HEK293 (cell line): ENCODE measurements at regions not wholly inside any gene's neighbourhood (a gene's known extent, or its start where the extent isn't known, plus 50 kb on each side); places are given as distances from the start of the nearest gene placed in this dataset.

ENCODE experiments used
- CTCF ChIA-PET: fragments of 350-600 bp; formaldehyde crosslinking; extraction: SDS; loops from one replicate; lab custom pipeline; 2021; ENCODE audit warnings: antibody characterized with exemption; lab: Yijun Ruan, JAX
- POLR2A ChIA-PET: fragments of 300-600 bp; formaldehyde crosslinking; extraction: SDS; loops from one replicate; lab custom pipeline; 2020; ENCODE audit warnings: antibody characterized with exemption, inconsistent platforms; lab: Yijun Ruan, JAX
- H3K27ac ChIP-seq: fragments of 200-500 bp; sonication (Bioruptor generic); 2 replicates; pipeline ENCODE4 v1.5.1; 2014; ENCODE audit warnings: low read depth, low read length, control low read depth, inconsistent platforms; ENCODE audit errors: extremely low read depth
- H3K36me3 ChIP-seq, 2 experiments: fragments of 200-500 bp in 1 of 2; sonication (Bioruptor generic) in 1 of 2; 1 replicate in 1 of 2; 2 replicates in 1 of 2; pipeline ENCODE4 v1.5.1; 2014 to 2017; ENCODE audit warnings: inconsistent platforms in 2 of 2, low read length in 2 of 2; ENCODE audit not compliant: control insufficient read depth in 2 of 2, insufficient read depth in 1 of 2
- H3K4me1 ChIP-seq: fragments of 200-500 bp; sonication (Bioruptor generic); 2 replicates; pipeline ENCODE4 v1.5.1; 2014; ENCODE audit warnings: mild to moderate bottlenecking, low read length, inconsistent platforms; ENCODE audit not compliant: control insufficient read depth, insufficient read depth
- H3K4me3 ChIP-seq: 2 replicates; pipeline ENCODE4 v1.5.1; 2011; ENCODE audit warnings: low read depth, mild to moderate bottlenecking, control low read depth, low read length, moderate library complexity
- H3K9me3 ChIP-seq: fragments of 200-500 bp; sonication (Bioruptor generic); 2 replicates; pipeline ENCODE4 v1.5.1; 2014; ENCODE audit warnings: low read depth, low read length, inconsistent platforms; ENCODE audit not compliant: control insufficient read depth, insufficient read depth
- FEZF1 ChIP-seq: fragments of 450-650 bp; formaldehyde crosslinking; IDR thresholded peaks from 2 replicates; pipeline ENCODE4 v1.5.1; 2016; ENCODE audit warnings: missing biosample characterization, missing genetic modification characterization
- GFI1B ChIP-seq: fragments of 450-650 bp; formaldehyde crosslinking; IDR thresholded peaks from 2 replicates; pipeline ENCODE4 v1.5.1; 2016; ENCODE audit warnings: missing biosample characterization, missing genetic modification characterization
- GLIS2 ChIP-seq: fragments of 450-650 bp; formaldehyde crosslinking; IDR thresholded peaks from 2 replicates; pipeline ENCODE4 v1.5.1; 2016; ENCODE audit warnings: missing biosample characterization, missing genetic modification characterization
- HIC1 ChIP-seq: fragments of 450-650 bp; formaldehyde crosslinking; IDR thresholded peaks from 2 replicates; pipeline ENCODE4 v1.5.1; 2016; ENCODE audit warnings: missing biosample characterization, missing genetic modification characterization
- HOXC10 ChIP-seq: sonication (generic); formaldehyde crosslinking; IDR thresholded peaks from 2 replicates; pipeline ENCODE4 v1.8.1; 2023; ENCODE audit warnings: mild to moderate bottlenecking, missing genetic modification reagents
- KLF1 ChIP-seq: fragments of 450-650 bp; formaldehyde crosslinking; IDR thresholded peaks from 2 replicates; pipeline ENCODE4 v1.5.1; 2016; ENCODE audit warnings: missing biosample characterization, missing genetic modification characterization
- MYNN ChIP-seq: fragments of 450-650 bp; formaldehyde crosslinking; IDR thresholded peaks from 2 replicates; pipeline ENCODE4 v1.5.1; 2016; ENCODE audit warnings: missing biosample characterization, missing genetic modification characterization, borderline replicate concordance
- MZF1 ChIP-seq: fragments of 450-650 bp; formaldehyde crosslinking; IDR thresholded peaks from 2 replicates; pipeline ENCODE4 v1.5.1; 2017; ENCODE audit warnings: missing biosample characterization, missing genetic modification characterization, borderline replicate concordance
- PRDM10 ChIP-seq: fragments of 450-650 bp; formaldehyde crosslinking; IDR thresholded peaks from 2 replicates; pipeline ENCODE4 v1.5.1; 2016; ENCODE audit warnings: missing biosample characterization, missing genetic modification characterization
- REST ChIP-seq: fragments of 450-650 bp; formaldehyde crosslinking; IDR thresholded peaks from 2 replicates; pipeline ENCODE4 v1.5.1; 2016; ENCODE audit warnings: missing biosample characterization, missing genetic modification characterization
- TCF7L2 ChIP-seq: IDR thresholded peaks from 2 replicates; pipeline ENCODE4 v1.6.1; 2011; ENCODE audit warnings: low read depth, mild to moderate bottlenecking, inconsistent platforms, low read length, moderate library complexity, borderline replicate concordance
- ZIC2 ChIP-seq: fragments of 450-650 bp; formaldehyde crosslinking; IDR thresholded peaks from 2 replicates; pipeline ENCODE4 v1.5.1; 2016; ENCODE audit warnings: missing biosample characterization, missing genetic modification characterization
- ZNF114 ChIP-seq: fragments of 450-650 bp; formaldehyde crosslinking; IDR thresholded peaks from 2 replicates; pipeline ENCODE4 v1.5.0; 2017; ENCODE audit warnings: missing biosample characterization, missing genetic modification characterization
- ZNF221 ChIP-seq: fragments of 450-650 bp; formaldehyde crosslinking; IDR thresholded peaks from 2 replicates; pipeline ENCODE4 v1.5.1; 2017; ENCODE audit warnings: missing biosample characterization, missing genetic modification characterization, borderline replicate concordance
- ZNF266 ChIP-seq: fragments of 450-650 bp; formaldehyde crosslinking; IDR thresholded peaks from 2 replicates; pipeline ENCODE4 v1.5.1; 2016; ENCODE audit warnings: missing biosample characterization, missing genetic modification characterization, low read depth
- ZNF423 ChIP-seq: fragments of 450-650 bp; formaldehyde crosslinking; IDR thresholded peaks from 2 replicates; pipeline ENCODE4 v1.5.1; 2016; ENCODE audit warnings: missing biosample characterization, missing genetic modification characterization
- ZNF514 ChIP-seq: fragments of 450-650 bp; formaldehyde crosslinking; IDR thresholded peaks from 2 replicates; pipeline ENCODE4 v1.5.1; 2016; ENCODE audit warnings: missing biosample characterization, missing genetic modification characterization
- ZNF521 ChIP-seq: fragments of 450-650 bp; formaldehyde crosslinking; IDR thresholded peaks from 2 replicates; pipeline ENCODE4 v1.5.1; 2017; ENCODE audit warnings: missing biosample characterization, mild to moderate bottlenecking, missing genetic modification characterization
- ZNF544 ChIP-seq: fragments of 450-650 bp; formaldehyde crosslinking; IDR thresholded peaks from 2 replicates; pipeline ENCODE4 v1.5.0; 2017; ENCODE audit warnings: missing biosample characterization, missing genetic modification characterization
- ZNF626 ChIP-seq: fragments of 450-650 bp; sonication (Bioruptor Pico); formaldehyde crosslinking; IDR thresholded peaks from 2 replicates; pipeline ENCODE4 v1.5.1; 2018; ENCODE audit warnings: missing biosample characterization, missing genetic modification characterization, inconsistent platforms
- ZNF777 ChIP-seq: fragments of 450-650 bp; formaldehyde crosslinking; IDR thresholded peaks from 2 replicates; pipeline ENCODE4 v1.5.1; 2017; ENCODE audit warnings: missing biosample characterization, missing genetic modification characterization, borderline replicate concordance

GRCh38 chr14:106838991-106839769 lies 1312.8 kb downstream of the TMEM121 start:
- ChIA-PET CTCF (interaction anchor here (0.6 to 17.6 kb wide), 7 partner anchors 8 to 51 kb away, joined by 3 to 261 read pairs (median 6); no protein-coding TSS in a partner anchor), POLR2A (no interaction called here)
- no peaks in the 10 kb centered on the region; the same call in 1 of the 2 replicates for H3K9me3 ChIP-seq

GRCh38 chr14:106840258-106840657 lies 1313.9 kb downstream of the TMEM121 start:
- CTCF ChIA-PET, result interaction anchor here (0.5 to 17.6 kb wide), 9 partner anchors 8 to 50 kb away, joined by 3 to 261 read pairs (median 4); no protein-coding TSS in a partner anchor
- no peak for TF ChIP-seq ZNF521
- no peak for TF ChIP-seq ZNF114 (tag by site-specific recombination)
- TF ChIP-seq TCF7L2, result no peak
- no peak for TF ChIP-seq GLIS2 (tag by site-specific recombination)
- no peak for TF ChIP-seq KLF1 (tag by site-specific recombination)
- no peak for TF ChIP-seq HIC1
- TF ChIP-seq ZNF544 (tag by site-specific recombination), result no peak
- TF ChIP-seq PRDM10 (tag by site-specific recombination), result no peak
- TF ChIP-seq REST (tag by site-specific recombination), result no peak
- no peak for TF ChIP-seq ZNF221 (tag by site-specific recombination)
- no peak for TF ChIP-seq ZIC2 (tag by site-specific recombination)
- TF ChIP-seq GFI1B (tag by site-specific recombination), result no peak
- no peak for TF ChIP-seq HOXC10 (CRISPR knock-in tag)
- TF ChIP-seq ZNF777, result no peak
- no peak for TF ChIP-seq ZNF423 (tag by site-specific recombination)
- TF ChIP-seq MYNN (tag by site-specific recombination), result no peak
- TF ChIP-seq ZNF514 (tag by site-specific recombination), result no peak
- no peak for TF ChIP-seq ZNF266 (tag by site-specific recombination)
- TF ChIP-seq, all 188 proteins: peak for 0
- POLR2A ChIA-PET, result no interaction called here
- Histone ChIP-seq H3K36me3 (no peaks in the 10 kb centered on the region), H3K9me3 (no peaks in the 10 kb centered on the region; the same call in 1 of the 2 replicates), H3K27ac (no peak overlapping the region), H3K4me1 (peaks cover 2% of the 10 kb centered on the region; the same call in 1 of the 2 replicates), H3K4me3 (no peak overlapping the region)

More at GRCh38 chr14:106838991-106839769, 1312.8 kb downstream of the TMEM121 start:
- Histone ChIP-seq H3K4me3 (no peak overlapping the region), H3K4me1 (peaks cover 2% of the 10 kb centered on the region; the same call in 1 of the 2 replicates), H3K27ac (no peak overlapping the region)
- TF ChIP-seq ZNF626 (tag by site-specific recombination) (no peak), MZF1 (tag by site-specific recombination) (no peak), FEZF1 (tag by site-specific recombination) (no peak)
- TF ChIP-seq, all 188 proteins: peak for 0
- no peaks in the 10 kb centered on the region for H3K36me3 ChIP-seq
